SK-N-SH (cell line): ENCODE measurements at regions not wholly inside any gene's neighbourhood (a gene's known extent, or its start where the extent isn't known, plus 50 kb on each side); places are given as distances from the start of the nearest gene placed in this dataset.

Experiments used
- CHD2 ChIP-seq: fragments of 150-350 bp; IDR thresholded peaks from 2 replicates; pipeline ENCODE4 v1.6.1; 2018; ENCODE audit warnings: low read length; ENCODE audit not compliant: partially characterized antibody
- ELF1 ChIP-seq: IDR thresholded peaks from 2 replicates; pipeline ENCODE4 v1.4.0; 2012
- FOXJ3 ChIP-seq: sonication (generic); formaldehyde crosslinking; IDR thresholded peaks from 2 replicates; pipeline ENCODE4 v1.5.1; 2020; ENCODE audit warnings: mild to moderate bottlenecking, missing genetic modification reagents
- MXI1 ChIP-seq: IDR thresholded peaks from 2 replicates; pipeline ENCODE4 v1.6.1; 2012; ENCODE audit warnings: mild to moderate bottlenecking, low read depth, low read length, improper control_type of control experiment
- POLR2AphosphoS5 ChIP-seq: IDR thresholded peaks from 2 replicates; pipeline ENCODE4 v1.6.1; 2012; ENCODE audit warnings: low read depth, low read length
- RAD21 ChIP-seq: IDR thresholded peaks from 2 replicates; pipeline ENCODE4 v1.6.1; 2012; ENCODE audit warnings: mild to moderate bottlenecking, low read length
- RCOR1 ChIP-seq: fragments of 150-350 bp; IDR thresholded peaks from 2 replicates; pipeline ENCODE4 v1.6.1; 2017; ENCODE audit warnings: antibody characterized with exemption, low read length
- SMC3 ChIP-seq: IDR thresholded peaks from 2 replicates; pipeline ENCODE4 v1.6.1; 2012; ENCODE audit warnings: low read depth, low read length, improper control_type of control experiment
- TCF12 ChIP-seq: IDR thresholded peaks from 2 replicates; pipeline ENCODE4 v1.4.0; 2012
- TEAD4 ChIP-seq: IDR thresholded peaks from 2 replicates; pipeline ENCODE4 v1.4.0; 2012; ENCODE audit warnings: mild to moderate bottlenecking, borderline replicate concordance; ENCODE audit not compliant: insufficient read depth
- TF ChIP-seq, protein P1 (sequence below): fragments of 200-600 bp; sonication (generic); IDR thresholded peaks from 2 replicates; pipeline ENCODE4 v1.6.1; 2017; ENCODE audit warnings: antibody characterized with exemption, mild to moderate bottlenecking, moderate library complexity
- TF ChIP-seq, protein P2 (sequence below): IDR thresholded peaks from 2 replicates; pipeline ENCODE4 v1.6.1; 2012; ENCODE audit warnings: mild to moderate bottlenecking, low read depth, low read length, moderate library complexity
- TF ChIP-seq, protein P3 (sequence below): fragments of 150-350 bp; IDR thresholded peaks from 2 replicates; pipeline ENCODE4 v1.6.1; 2017; ENCODE audit warnings: antibody characterized with exemption, low read length, low read depth, borderline replicate concordance
- TF ChIP-seq, protein P4 (sequence below): IDR thresholded peaks from 2 replicates; pipeline ENCODE4 v1.4.0; 2012; ENCODE audit warnings: low read depth

DNA sequence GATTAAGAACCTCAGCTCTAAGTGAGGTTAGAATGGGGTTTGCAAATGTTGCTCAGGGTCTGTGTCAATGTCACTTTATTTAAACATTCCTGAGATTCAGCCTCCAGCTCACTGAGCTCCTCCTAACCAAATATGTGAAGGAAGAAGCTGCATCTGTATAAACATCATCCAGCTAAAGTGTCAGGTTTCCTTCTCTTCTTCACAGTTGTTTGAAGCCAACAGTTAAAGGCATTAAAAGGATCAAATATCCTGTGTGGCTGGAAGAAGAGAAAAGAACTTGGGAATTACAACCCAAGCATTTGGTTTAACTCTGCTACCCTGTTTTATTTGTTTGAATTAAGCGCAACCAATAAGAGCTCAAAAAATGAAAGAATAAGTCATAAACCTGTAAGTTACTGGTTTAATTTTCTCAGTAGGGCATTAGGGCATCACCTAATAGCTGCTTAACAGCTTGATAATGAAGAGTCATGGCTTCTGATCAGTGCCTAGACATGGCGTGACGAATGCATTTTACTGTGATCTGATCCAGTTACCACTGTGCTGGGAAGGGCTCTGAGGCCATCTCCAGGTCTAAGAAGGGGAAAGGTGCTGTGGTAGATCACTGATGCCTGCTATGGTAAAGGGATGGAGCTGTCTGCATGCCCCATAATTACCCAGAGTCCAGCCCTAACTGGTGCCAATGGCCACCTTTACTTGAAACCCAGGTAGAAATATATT, 165.7 kb upstream of the TSC22D2 start:
- TF ChIP-seq TEAD4 (no peak), RCOR1 (no peak), FOXJ3 (CRISPR knock-in tag) (no peak), TCF12 (0 out of 2 replicates have a peak, but pooled peaks have one; percentile 18), MXI1 (no peak), SMC3 (no peak), CHD2 (no peak), ELF1 (no peak), RAD21 (no peak), POLR2AphosphoS5 (no peak)
- TF ChIP-seq, protein P1, sequence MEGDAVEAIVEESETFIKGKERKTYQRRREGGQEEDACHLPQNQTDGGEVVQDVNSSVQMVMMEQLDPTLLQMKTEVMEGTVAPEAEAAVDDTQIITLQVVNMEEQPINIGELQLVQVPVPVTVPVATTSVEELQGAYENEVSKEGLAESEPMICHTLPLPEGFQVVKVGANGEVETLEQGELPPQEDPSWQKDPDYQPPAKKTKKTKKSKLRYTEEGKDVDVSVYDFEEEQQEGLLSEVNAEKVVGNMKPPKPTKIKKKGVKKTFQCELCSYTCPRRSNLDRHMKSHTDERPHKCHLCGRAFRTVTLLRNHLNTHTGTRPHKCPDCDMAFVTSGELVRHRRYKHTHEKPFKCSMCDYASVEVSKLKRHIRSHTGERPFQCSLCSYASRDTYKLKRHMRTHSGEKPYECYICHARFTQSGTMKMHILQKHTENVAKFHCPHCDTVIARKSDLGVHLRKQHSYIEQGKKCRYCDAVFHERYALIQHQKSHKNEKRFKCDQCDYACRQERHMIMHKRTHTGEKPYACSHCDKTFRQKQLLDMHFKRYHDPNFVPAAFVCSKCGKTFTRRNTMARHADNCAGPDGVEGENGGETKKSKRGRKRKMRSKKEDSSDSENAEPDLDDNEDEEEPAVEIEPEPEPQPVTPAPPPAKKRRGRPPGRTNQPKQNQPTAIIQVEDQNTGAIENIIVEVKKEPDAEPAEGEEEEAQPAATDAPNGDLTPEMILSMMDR = no peak
- TF ChIP-seq, protein P2, sequence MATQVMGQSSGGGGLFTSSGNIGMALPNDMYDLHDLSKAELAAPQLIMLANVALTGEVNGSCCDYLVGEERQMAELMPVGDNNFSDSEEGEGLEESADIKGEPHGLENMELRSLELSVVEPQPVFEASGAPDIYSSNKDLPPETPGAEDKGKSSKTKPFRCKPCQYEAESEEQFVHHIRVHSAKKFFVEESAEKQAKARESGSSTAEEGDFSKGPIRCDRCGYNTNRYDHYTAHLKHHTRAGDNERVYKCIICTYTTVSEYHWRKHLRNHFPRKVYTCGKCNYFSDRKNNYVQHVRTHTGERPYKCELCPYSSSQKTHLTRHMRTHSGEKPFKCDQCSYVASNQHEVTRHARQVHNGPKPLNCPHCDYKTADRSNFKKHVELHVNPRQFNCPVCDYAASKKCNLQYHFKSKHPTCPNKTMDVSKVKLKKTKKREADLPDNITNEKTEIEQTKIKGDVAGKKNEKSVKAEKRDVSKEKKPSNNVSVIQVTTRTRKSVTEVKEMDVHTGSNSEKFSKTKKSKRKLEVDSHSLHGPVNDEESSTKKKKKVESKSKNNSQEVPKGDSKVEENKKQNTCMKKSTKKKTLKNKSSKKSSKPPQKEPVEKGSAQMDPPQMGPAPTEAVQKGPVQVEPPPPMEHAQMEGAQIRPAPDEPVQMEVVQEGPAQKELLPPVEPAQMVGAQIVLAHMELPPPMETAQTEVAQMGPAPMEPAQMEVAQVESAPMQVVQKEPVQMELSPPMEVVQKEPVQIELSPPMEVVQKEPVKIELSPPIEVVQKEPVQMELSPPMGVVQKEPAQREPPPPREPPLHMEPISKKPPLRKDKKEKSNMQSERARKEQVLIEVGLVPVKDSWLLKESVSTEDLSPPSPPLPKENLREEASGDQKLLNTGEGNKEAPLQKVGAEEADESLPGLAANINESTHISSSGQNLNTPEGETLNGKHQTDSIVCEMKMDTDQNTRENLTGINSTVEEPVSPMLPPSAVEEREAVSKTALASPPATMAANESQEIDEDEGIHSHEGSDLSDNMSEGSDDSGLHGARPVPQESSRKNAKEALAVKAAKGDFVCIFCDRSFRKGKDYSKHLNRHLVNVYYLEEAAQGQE = no peak
- TF ChIP-seq, protein P3, sequence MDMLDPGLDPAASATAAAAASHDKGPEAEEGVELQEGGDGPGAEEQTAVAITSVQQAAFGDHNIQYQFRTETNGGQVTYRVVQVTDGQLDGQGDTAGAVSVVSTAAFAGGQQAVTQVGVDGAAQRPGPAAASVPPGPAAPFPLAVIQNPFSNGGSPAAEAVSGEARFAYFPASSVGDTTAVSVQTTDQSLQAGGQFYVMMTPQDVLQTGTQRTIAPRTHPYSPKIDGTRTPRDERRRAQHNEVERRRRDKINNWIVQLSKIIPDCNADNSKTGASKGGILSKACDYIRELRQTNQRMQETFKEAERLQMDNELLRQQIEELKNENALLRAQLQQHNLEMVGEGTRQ = no peak
- TF ChIP-seq, protein P4, sequence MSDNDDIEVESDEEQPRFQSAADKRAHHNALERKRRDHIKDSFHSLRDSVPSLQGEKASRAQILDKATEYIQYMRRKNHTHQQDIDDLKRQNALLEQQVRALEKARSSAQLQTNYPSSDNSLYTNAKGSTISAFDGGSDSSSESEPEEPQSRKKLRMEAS = no peak
